ENCODE measurements at regions not wholly inside any gene's neighbourhood (a gene's known extent, or its start where the extent isn't known, plus 50 kb on each side); places are given as distances from the start of the nearest gene placed in this dataset.

- Histone ChIP-seq H2AFZ (ENCODE audit: low read length) (no peak overlapping the region), H4K8ac (ENCODE audit: extremely low read depth, insufficient read depth, low read length) (no peak overlapping the region), H3K14ac (ENCODE audit: insufficient read length) (no peak overlapping the region), H3K23ac (ENCODE audit: insufficient read length) (no peak overlapping the region), H3K4me2 (ENCODE audit: insufficient read depth in 1 of 2, low read depth in 2 of 2, low read length in 2 of 2) (no peak overlapping the region), H3K79me1 (ENCODE audit: low read depth, low read length) (no peaks in the 10 kb centered on the region), H3K27me3 (replicated peaks in 1 of 4; ENCODE audit: control insufficient read depth in 3 of 4, extremely low read depth in 1 of 4, insufficient read depth in 3 of 4, low read length in 3 of 4) (no peaks in the 10 kb centered on the region), H3K4me3 (ENCODE audit: extremely low read depth in 1 of 4, insufficient read depth in 2 of 4, low read depth in 3 of 4, low read length in 4 of 4) (no peak overlapping the region), H3K23me2 (ENCODE audit: low read depth, low read length) (no peaks in the 10 kb centered on the region), H2BK20ac (ENCODE audit: low read length) (no peak overlapping the region), H3K27ac (ENCODE audit: low read depth, low read length) (no peak overlapping the region), H4K20me1 (replicated peaks in 1 of 2; ENCODE audit: control insufficient read depth in 1 of 2, insufficient read depth in 2 of 2, low read length in 2 of 2) (no peaks in the 10 kb centered on the region), H2BK15ac (ENCODE audit: low read length) (no peak overlapping the region), H3K4me1 (replicated peaks in 1 of 4; ENCODE audit: control insufficient read depth in 3 of 4, insufficient read depth in 4 of 4, low read length in 3 of 4) (no peaks in the 10 kb centered on the region), H4K5ac (ENCODE audit: insufficient read length, low read depth, low read length) (no peak overlapping the region), H2BK120ac (replicated peaks; ENCODE audit: low read depth, low read length) (no peak overlapping the region), H2AK5ac (ENCODE audit: low read depth, low read length) (no peak overlapping the region), H2BK12ac (ENCODE audit: low read depth, low read length) (no peak overlapping the region), H3K36me3 (ENCODE audit: control insufficient read depth in 2 of 4, insufficient read depth in 4 of 4, low read length in 3 of 4) (no peaks in the 10 kb centered on the region), H4K91ac (replicated peaks; ENCODE audit: insufficient read length, low read length) (no peak overlapping the region), H3K18ac (ENCODE audit: extremely low read depth, low read length) (no peak overlapping the region), H2BK5ac (ENCODE audit: low read depth, low read length) (no peak overlapping the region), H3K9ac (replicated peaks in 1 of 4; ENCODE audit: extremely low read depth in 1 of 4, low read depth in 3 of 4, low read length in 3 of 4) (no peak overlapping the region), H3K56ac (replicated peaks; ENCODE audit: insufficient read length, low read depth, low read length) (no peak overlapping the region), H3K9me3 (ENCODE audit: insufficient read depth in 2 of 2, low read depth in 1 of 2, low read length in 1 of 2) (no peaks in the 10 kb centered on the region), H3K4ac (replicated peaks; ENCODE audit: insufficient read length, low read depth, low read length) (no peak overlapping the region), H3K79me2 (ENCODE audit: control insufficient read depth in 1 of 2, insufficient read depth in 2 of 2, low read length in 2 of 2) (no peaks in the 10 kb centered on the region)
- CTCF ChIA-PET (ENCODE audit: partially characterized antibody), result interaction anchor here (1.3 kb wide), 1 partner anchor 10 kb away, joined by 3 read pairs; no protein-coding TSS in a partner anchor
- 50% methylated on average over 1 of the region's 1 CpG; no CpG with 5 or more reads in 1 of the 2 experiments for WGBS, 2 experiments (ENCODE audit: extremely low coverage in 1 of 2, insufficient coverage in 1 of 2, insufficient read length in 1 of 2, insufficient replicate concordance in 2 of 2, low coverage in 1 of 2, low lambda C conversion rate in 2 of 2, missing lambda C conversion rate in 1 of 2)
- POLR2A ChIA-PET (ENCODE audit: partially characterized antibody), result no interaction called here
- no peak for TF ChIP-seq MAFK (IDR thresholded peaks at IDR 0.05; ENCODE audit: low read depth, low read length)
- peak; percentile 80 for TF ChIP-seq TEAD4 (IDR thresholded peaks at IDR 0.05; ENCODE audit: low read depth, low read length)
- no peak for FAIRE-seq
- DNase-seq (ENCODE audit: low read depth in 1 of 2, low spot score in 2 of 2), result no peak
Measured at GRCh38 chr3:178389258-178389657, 147.0 kb upstream of the KCNMB2 start.
